HG03521 (cell line): ENCODE measurements at regions not wholly inside any gene's neighbourhood (a gene's known extent, or its start where the extent isn't known, plus 50 kb on each side); places are given as distances from the start of the nearest gene placed in this dataset.
"Not testable (repeated sequence)": the region's sequence is repeated elsewhere in the genome, so short reads cannot be mapped to it uniquely, and the experiment has no call there.

ENCODE experiments used
- ATAC-seq: cut with Tn5 transposase; IDR thresholded peaks from one replicate; pipeline ENCODE4 v1.9.1; 2021; ENCODE audit warnings: mild to moderate bottlenecking, moderate library complexity; ENCODE audit not compliant: unreplicated experiment

DNA sequence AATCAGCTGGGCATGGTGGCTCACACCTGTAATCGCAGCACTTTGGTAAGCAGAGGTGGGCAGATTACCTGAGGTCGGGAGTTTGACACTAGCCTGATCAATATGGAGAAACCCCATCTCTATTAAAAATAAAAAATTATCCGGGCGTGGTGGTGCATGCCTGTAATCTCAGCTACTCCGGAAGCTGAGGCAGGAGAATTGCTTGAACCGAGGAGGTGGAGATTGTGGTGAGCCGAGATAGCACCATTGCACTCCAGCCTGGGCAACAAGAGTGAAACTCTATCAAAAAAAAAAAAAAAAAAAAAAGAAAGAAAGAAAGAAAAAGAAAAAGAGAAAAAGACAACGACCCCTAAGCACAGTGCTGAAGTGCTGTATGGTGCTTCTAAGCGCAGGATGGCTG is 280.6 kb upstream of the MAF start:
- not testable (repeated sequence) for ATAC-seq

DNA sequence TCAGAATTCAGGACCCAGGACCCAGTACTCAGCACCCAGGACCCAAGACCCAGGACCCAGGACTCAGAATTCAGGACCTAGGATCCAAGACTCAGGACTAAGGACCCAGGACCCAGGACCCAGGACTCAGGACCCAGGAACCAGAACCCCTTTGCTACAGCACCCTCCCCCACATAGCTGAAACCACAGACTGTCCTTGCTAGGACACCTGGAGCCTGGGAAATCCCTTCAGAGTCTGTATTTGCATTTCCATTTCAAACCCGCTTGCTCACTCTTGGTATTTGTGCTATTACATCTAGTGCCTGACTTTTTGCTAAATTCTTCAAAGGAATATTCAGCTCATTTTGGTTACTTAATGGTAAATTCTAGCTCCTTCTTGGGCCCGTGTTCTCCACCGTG is 275.8 kb upstream of the MAF start:
- no peak for ATAC-seq

DNA sequence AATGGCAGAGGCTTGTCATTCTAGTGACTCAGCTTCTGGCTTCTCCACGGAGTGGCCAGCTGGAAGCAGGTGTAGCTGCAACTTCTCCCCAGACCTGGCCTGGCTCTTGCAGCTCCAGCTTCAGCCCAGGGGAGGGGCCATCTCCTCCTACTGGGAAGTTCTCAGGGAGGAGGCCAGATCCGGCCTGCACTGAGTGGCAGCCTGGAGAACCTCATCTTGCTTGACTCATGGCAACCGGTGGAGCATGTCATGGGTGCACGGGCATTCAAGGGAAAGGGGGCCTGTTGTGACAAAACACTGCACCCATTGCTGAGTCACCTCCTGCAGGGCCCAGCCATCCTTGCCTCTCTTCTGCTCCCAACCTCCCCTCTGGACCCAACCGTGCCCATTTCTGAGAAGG is 273.9 kb upstream of the MAF start:
- no peak for ATAC-seq

DNA sequence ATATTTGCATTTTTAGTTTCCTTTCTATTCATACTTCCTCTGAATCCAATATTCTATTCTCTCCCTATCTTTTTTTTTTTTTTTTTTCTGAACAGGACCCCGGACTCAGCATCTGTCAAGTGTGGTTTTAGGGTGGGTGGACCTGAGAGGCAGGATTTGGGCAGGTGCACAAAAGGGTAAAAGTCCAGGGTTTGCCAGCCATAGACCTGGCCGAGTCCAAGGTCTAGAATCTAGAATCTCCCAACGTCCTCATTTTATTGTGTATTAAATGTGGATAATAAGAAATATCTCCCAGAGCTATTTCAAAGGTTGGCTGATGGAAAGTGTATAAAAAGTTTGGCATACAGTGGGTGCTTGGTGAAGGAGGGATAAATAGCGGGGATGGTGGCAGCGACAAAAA is 273.3 kb upstream of the MAF start:
- no peak for ATAC-seq

DNA sequence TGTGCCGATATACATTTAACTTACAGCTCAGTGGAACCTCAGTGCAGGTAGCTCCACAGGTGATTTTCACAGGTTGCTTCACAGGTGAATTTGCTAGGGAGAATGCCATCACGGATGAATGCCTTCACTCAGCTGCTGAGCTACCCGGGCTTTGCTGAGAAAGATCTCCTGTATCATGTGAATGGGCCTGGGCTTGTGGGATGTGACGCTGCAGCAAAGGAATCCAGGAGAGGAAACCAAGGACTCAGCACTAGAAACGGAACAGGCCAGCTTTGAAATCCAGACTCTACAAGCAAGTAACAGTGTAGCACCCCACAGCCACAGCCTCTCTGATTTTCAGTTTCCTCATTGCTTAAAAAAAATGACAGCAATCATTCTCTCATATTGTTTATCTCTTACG is 271.4 kb upstream of the MAF start:
- no peak for ATAC-seq

DNA sequence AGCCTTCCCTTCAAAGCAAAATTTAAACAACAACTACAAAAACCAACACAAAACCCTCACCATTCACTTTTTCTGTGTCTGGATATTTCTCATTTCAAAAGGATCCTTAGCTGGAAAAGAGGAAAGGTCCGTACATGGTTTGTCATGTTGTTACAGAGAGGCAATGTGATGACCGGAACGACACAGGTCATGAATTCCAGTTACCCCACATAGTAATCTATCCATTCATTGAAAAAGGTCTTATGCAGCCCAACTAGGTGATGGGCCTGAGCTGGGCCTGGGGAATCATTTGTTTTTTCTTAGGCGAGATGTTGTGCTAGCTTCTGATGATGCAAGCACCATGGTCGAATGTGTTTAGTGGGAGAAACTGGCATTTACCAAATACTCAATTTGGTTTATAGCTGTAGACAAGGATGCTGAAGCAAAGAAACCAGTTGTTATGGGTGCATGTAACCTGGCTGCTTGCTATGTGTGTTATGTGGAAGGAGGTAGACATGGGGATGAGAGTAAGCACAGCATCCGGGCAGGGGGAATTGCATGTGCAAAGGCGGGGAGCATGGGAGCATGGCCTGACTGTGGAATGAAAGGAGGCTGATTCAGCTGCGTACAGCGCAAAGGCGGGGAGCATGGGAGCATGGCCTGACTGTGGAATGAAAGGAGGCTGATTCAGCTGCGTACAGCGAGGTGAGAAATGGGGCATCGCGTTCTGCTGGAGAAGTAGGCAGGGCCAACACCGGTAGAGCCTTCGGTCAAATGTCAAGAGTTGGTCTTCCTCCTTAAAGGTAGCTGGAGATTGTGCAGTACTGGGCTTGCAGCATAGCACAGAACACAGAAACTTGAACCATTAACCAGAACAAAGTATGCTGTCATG is 269.7 kb upstream of the MAF start:
- no peak for ATAC-seq

DNA sequence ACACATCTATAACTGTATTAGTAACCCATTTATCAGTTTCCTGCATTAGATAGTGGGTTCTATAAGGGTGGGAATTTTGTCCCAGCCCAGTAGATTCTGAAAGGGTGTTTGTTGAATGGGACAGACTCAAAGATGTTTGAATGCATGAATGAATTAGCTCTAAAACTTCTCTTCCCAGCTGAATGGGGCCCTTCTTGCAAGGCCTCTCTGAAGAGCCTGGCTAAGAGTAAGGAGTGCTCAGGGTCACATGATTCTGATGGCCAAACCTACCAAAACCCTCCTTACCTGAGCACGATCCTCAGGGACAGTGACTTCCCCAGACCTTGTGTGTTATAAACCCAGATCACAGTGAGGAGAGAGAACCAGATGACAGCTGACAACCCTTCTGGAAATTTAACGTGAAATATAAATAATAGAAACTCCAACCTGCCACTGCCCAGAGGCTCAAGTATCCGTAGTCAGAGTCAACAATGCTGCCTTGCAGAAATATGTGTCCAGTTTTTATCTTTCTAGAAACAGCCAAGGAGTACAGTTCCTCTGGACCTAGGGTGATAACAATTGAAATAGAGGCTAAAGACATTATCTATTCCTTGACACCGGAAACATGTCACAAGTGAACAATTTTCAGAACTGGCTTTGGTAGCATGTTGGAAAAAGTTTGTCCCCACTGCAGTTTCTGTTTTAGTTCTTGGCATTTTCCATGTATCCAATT is 268.9 kb upstream of the MAF start:
- ATAC-seq, result no peak

DNA sequence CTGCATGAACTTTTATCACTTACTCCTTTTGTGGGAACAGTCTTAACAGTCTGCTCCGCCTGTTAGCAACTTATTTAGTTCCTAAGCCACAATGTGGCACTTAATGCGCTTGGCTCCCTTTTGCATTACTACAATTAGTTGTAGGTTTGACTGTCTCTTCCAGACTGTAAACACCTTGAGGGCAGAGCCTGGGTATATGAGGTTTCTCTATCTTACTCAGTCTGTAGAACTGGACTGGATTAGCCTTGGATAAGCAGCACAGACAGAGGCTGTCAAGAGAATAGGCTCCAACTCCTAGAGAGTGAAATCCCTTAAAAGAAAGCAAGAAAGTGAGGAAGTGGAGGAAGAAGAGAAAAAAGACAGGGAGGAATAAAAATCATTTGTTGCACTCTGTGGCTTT is 268.3 kb upstream of the MAF start:
- no peak for ATAC-seq

DNA sequence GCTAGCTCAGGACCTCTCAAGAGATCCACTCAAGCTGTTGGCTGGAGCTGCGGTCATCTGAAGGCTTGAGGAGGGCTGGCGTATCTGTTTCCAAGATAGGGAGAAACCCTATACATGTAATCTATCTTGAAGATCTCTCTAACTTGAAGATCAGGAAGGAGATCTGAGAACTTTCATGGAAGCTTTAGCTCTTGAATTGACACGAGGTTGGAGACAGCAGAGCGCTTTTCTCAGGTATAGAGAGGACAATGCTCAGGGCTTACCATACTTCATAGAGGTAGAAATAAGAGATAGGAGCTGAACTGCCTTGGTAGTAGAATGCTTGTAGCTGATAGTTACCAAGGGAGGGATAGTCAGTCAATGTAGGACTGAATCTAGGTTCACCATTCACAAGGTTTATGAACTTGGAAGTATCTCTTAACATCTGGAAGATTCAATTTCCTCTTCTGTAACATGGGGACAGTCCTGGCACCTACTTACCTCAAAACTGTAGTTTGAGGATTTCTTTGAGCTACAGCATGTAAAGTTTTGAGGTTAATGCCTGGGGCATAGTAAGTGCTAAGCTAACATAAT is 267.0 kb upstream of the MAF start:
- no peak for ATAC-seq

DNA sequence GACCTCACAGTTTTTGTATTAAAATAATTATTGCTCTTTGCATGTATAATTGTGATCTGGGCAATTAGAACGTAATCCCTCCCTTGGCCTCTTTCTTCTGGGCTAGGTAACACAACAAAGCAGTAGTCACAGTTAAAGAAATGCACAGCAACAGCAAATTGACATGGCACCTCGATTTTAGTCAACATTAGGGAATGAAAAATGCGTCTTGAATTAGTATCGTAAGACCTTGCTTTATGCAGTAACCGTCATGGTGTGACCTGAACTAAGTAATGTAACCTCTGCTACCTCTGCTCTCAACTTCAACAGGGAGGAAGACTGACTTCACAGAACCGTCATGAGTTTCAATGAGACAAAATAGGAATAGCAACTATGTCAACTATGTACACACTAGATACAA is 265.4 kb upstream of the MAF start:
- ATAC-seq, result no peak

DNA sequence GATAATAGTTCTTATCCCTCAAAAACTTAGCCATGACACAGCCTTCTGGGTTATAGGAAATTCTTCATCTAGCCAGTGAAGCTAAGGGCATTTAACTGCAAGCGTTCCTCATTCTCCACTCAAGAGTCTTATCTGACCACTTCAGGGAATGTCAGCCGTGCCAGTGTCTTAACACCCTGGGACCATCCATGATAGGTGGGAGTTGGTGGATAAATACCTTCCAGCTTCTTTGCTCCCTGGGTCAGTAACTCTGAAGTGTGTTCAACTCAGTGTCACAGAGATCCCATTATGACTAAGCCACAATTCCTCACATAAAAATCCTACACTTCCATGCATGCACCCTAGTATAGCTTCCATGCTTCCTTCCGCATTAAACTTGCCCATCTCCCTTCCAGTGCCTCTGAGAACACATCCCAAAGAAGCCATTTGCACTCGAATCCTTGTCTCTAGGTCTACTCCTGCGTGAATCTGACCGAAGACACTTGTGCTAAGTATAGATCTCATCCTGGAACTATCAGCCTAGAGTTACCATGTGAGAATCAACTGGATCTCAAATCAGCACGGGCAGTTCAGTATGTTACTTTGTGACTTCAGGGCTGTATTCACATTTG is 264.3 kb upstream of the MAF start:
- no peak for ATAC-seq

DNA sequence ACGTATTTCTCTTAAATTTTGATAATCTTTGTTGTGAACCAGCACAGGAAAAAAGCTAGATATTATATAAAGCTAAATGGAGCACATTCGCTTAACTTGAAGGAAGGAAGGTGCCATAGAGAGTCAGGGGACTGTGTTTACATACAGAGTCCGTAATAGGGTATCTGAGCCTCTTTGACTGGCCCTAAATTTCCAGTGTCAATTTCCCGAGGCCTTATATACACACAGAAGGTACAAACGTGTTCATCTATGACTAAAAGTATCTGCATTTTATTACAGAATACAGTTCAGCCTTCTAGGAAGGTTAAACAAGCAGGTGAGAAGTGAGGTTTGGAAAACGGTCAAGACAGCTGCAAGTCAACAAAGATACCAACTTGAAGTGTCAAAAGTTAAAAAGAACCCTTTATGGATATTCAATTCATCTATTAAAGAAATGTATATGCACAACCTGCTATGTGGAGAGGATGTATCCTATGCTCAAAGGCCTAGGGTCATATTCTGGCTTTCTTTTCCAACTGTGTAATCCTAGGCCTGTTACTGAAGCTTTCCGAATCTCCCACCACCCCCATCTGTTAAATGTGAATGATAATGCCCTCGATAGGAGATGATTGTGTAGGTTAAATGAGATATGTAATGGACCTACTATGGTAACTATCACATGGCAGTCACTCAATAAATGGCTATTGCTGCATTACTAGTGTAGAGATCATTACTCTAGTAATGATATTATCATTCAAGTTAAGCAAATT is 263.7 kb upstream of the MAF start:
- ATAC-seq, result no peak

DNA sequence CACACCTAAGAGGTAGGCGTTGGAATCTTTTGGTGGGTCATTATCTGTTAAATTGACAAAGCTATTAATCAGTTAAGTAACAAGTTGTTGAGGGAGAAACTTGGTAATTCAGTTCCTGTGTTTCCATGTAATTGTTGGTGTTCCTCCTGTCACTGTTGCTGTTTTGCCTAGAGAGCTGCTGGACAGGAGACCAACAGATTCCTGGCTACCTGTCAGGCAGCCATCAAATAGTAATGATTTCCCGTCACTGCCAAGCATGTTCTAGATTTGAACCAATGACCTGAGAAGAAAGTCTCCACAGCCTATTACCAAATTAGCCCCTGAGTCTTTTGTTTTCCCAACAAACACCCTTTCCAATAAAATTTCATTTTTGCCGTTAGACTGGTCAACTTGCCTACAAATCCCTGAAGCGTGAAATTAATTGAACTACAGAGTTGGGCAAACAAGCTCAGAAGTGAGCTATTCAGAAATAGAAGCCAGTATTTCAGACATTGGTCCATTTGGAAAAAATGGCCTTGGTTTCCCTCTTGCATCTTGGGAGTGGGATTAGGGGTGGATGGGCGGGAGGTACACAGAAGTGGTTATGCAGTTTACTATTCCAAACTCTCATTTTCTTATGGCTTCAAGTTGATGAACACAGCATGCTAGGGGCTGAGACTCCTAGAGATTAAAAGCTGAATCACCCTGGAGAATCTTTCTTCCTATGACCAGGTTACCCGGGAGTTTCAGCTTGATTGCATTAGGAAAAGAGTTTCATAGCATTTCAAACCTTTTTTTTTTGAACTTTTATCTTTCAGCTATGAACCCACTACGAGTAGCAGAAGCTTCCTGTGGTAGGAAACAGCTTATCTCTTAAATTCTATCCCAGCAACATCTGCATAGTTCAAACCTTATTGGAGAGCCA is 262.8 kb upstream of the MAF start:
- ATAC-seq, result no peak

DNA sequence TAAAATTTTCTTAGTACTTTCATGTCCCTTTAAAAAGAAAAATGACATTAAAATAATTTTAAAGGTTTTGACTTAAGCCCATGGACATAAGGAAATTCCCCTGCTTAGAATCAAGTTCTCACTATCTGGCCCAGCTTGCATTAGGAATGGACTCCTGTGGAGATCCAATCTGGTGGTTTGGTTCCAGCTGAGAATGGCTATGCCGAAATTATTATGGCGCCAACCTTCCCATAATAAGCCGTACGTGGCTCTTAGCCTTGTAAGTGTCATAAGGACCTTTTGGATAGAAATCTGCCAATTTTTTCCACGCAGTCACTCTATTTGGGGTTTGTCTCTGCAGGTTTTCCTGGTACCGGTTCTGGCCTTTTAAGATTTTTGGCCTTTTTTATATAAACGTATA is 262.1 kb upstream of the MAF start:
- no peak for ATAC-seq

DNA sequence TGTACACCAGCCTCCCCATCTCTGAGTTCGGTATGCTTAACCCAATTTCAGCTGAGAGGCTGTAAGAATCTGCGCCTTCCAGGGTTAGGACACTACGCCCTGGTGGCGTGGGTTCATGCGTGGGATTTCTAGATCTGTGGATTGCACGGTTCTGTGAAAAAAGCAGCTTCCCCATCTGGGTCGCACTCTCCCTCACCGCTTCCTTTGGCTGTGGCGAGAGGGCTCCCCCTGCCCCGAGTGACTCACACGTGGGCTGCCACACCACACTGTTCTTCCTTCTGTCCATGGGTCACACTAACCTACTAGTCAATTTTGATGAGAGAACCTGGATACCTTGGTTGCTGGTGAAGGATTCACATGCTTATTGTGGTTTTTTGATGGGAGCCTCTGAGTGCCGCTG is 256.0 kb upstream of the MAF start:
- ATAC-seq, result no peak

DNA sequence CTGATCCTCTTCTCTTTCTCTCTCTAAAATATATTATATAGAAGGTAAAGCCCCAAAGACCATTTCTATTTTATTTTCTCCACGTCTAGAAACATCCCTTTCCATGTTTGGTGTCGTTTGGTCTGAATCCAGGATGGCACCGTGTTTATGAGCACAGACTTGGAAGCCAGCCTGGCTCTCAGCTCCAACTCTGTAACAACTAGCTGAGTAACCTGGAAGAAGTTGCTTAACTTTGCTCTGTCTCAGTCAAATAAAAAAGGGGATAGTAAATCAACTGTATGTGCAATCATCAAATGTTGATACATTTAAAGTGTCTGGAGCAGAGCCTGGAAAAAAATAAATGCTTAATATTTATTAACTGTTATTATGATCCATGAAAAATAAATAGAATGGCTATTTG is 249.8 kb upstream of the MAF start:
- no peak for ATAC-seq

DNA sequence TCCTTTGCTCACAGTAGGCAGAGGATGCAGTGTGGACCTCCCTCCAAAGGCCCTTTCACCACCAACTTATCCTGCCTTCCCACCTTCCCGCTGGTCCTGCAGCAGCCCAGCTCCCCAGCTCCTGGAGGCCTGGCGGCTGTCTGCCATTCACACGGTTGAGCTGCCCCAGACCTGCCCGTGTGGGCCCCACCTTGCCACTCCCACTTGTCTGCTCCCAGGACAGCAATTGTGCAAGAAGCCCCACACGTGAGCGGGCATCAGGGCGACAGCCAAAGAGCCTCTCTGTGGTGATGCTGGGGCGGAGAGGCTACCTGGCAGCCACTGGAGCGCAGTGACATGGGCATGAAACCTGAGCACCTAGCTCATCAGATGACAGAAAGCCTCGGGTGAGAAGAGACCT is 248.6 kb upstream of the MAF start:
- no peak for ATAC-seq

DNA sequence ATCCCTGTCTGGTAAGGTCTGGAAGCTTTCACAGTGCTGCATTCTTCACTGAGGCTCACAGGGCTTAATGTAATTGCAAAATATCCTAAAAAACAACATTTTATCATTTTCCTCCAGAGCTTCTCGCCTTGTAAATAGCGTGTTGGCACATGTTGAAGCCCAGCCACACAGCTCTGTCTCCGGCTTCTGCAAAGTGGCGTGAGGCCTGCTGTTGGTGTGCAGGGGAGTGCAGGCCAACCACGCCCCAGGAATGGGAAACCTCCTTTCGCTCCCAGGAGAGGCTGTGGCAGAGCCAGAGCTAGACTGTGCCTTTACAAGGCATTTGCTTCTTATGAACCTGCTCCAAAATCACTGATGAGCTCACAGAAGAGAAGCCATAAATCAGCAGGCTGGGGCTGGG is 248.2 kb upstream of the MAF start:
- ATAC-seq, result no peak

DNA sequence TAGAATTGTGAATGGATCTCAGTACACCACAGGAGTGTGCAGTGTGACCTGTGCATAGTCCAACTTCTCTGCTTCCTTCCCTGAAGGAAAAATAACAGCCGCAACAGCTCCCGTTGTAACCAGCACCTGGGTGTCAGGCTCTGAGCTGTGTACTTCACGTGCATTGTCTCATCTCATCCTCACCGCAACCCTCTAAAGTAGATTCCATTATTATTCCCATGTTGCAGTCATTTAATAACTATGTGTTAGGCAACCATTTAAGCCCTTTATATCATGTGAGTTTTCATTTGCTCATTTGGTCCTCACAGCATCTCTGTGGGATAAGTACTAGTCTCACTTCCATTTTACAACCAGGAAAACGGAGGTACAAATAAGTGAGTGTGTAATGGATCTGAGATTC is 247.0 kb upstream of the MAF start:
- ATAC-seq, result no peak

DNA sequence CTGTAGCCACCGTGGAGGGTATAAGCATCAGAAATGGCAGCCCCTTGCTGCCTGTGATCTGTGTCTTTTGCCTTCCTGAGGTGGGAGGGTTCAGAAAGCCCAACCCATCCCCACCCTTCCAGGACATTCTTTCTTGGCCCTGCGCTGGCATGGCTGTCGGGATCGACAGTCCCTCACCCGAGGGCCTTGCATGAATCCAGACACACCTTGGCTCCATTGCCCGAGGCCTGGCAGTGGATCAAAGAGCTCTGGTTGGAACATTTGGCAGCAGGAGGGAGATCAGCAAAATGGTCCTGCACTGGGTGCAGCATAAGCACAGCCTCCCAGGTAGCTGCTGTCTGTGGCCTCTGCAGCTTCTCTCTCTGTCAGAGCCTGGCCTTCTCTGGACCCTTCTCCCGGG is 246.6 kb upstream of the MAF start:
- no peak for ATAC-seq
